ENCODE measurements at regions not wholly inside any gene's neighbourhood (a gene's known extent, or its start where the extent isn't known, plus 50 kb on each side); places are given as distances from the start of the nearest gene placed in this dataset.

DNA sequence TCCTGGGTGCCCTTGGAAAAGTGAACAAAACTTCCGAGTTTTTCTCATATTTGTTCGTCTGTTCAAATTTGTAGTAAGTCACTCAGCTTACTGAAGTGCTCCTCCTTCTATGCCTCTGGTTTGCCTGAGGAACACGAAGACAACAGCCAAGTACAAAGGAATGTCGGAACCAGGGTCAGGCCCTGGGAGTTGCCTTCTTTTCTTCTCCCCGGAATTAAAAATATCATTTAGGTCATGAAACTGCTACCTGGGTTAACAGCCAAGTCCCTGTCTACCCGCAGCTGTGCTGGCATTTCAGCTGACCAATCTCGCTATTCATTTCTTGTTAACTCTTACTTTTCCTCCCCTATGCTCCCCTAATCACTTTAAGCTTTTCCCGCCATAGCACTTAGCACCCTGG lies 137.6 kb upstream of the TEX13D start:
- H3K18ac ChIP-seq (ENCODE audit: low read depth, low read length) = no peak overlapping the region
- H2BK20ac ChIP-seq (ENCODE audit: low read depth, low read length) = no peak overlapping the region
- H3K4me1 ChIP-seq (ENCODE audit: control insufficient read depth, insufficient read depth, low read length) = no peaks in the 10 kb centered on the region
- no peak for TF ChIP-seq NFE2L2 (IDR thresholded peaks at IDR 0.05; ENCODE audit: low read depth, low read length)
- TF ChIP-seq CEBPB (IDR thresholded peaks at IDR 0.05; ENCODE audit: low read depth, low read length) = no peak
- TF ChIP-seq FOS (IDR thresholded peaks at IDR 0.05; ENCODE audit: low read depth, low read length) = no peak
- TF ChIP-seq MAZ (IDR thresholded peaks at IDR 0.05; ENCODE audit: borderline replicate concordance, low read depth, low read length) = no peak
- TF ChIP-seq SMC3 (IDR thresholded peaks at IDR 0.05; ENCODE audit: low read depth, low read length) = no peak
- no peak for TF ChIP-seq POLR2A (IDR thresholded peaks at IDR 0.05; ENCODE audit: low read depth, low read length)
- no peak for TF ChIP-seq MXI1 (IDR thresholded peaks at IDR 0.05; ENCODE audit: borderline replicate concordance, low read depth, low read length)
- TF ChIP-seq, protein P1, sequence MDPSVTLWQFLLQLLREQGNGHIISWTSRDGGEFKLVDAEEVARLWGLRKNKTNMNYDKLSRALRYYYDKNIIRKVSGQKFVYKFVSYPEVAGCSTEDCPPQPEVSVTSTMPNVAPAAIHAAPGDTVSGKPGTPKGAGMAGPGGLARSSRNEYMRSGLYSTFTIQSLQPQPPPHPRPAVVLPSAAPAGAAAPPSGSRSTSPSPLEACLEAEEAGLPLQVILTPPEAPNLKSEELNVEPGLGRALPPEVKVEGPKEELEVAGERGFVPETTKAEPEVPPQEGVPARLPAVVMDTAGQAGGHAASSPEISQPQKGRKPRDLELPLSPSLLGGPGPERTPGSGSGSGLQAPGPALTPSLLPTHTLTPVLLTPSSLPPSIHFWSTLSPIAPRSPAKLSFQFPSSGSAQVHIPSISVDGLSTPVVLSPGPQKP (IDR thresholded peaks at IDR 0.05; ENCODE audit: borderline replicate concordance, low read depth, low read length) = no peak
- TF ChIP-seq, protein P2, sequence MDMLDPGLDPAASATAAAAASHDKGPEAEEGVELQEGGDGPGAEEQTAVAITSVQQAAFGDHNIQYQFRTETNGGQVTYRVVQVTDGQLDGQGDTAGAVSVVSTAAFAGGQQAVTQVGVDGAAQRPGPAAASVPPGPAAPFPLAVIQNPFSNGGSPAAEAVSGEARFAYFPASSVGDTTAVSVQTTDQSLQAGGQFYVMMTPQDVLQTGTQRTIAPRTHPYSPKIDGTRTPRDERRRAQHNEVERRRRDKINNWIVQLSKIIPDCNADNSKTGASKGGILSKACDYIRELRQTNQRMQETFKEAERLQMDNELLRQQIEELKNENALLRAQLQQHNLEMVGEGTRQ (IDR thresholded peaks at IDR 0.05; ENCODE audit: low read depth, low read length) = no peak
- TF ChIP-seq BHLHE40 (IDR thresholded peaks at IDR 0.05; ENCODE audit: low read depth, low read length) = no peak
- no peak for TF ChIP-seq RAD21 (IDR thresholded peaks at IDR 0.05; ENCODE audit: low read length)
- TF ChIP-seq RCOR1 (IDR thresholded peaks at IDR 0.05; ENCODE audit: insufficient replicate concordance, low read length) = no peak
- no peak for TF ChIP-seq MAFK (IDR thresholded peaks at IDR 0.05; ENCODE audit: low read depth, low read length)
- TF ChIP-seq CHD1 (IDR thresholded peaks at IDR 0.05; ENCODE audit: low read depth, low read length) = no peak
- TF ChIP-seq RFX5 (IDR thresholded peaks at IDR 0.05; ENCODE audit: low read depth, low read length) = no peak
- H3K79me1 ChIP-seq (ENCODE audit: low read depth in 1 of 2, low read length in 2 of 2) = no peaks in the 10 kb centered on the region
- H3K27ac ChIP-seq (ENCODE audit: insufficient read depth, low read length) = no peak overlapping the region
- no peak for ATAC-seq (ENCODE audit: low read depth)
- DNase-seq = no peak
- H2BK5ac ChIP-seq (ENCODE audit: low read depth, low read length, poor library complexity, severe bottlenecking) = no peak overlapping the region
- H3K9me3 ChIP-seq (ENCODE audit: control insufficient read depth, insufficient read depth, low read length) = no peaks in the 10 kb centered on the region
- no peak overlapping the region for H3K14ac ChIP-seq (replicated peaks; ENCODE audit: low read depth, low read length)
- no TSS peak for BruUV-seq (replicated peaks)
- no peak overlapping the region for H4K5ac ChIP-seq (ENCODE audit: low read depth, low read length)
- no peaks in the 10 kb centered on the region for H3K36me3 ChIP-seq (ENCODE audit: control insufficient read depth, insufficient read depth, low read length)
- no peak overlapping the region for H4K8ac ChIP-seq (ENCODE audit: low read depth in 2 of 2, low read length in 2 of 2)
- intact Hi-C loops (cut with micrococcal nuclease) = no loop called here
- no peak overlapping the region for H2BK120ac ChIP-seq (ENCODE audit: low read depth, low read length)
- no peak overlapping the region for H3K4me3 ChIP-seq (ENCODE audit: insufficient read depth, low read depth, low read length)
- no peak overlapping the region for H3K9ac ChIP-seq (ENCODE audit: low read depth, low read length)
- ChIA-PET CTCF (no interaction called here), POLR2A (ENCODE audit: unreplicated experiment) (no interaction called here)
- no peak overlapping the region for H2BK15ac ChIP-seq (ENCODE audit: low read depth, low read length)
- H3K4me2 ChIP-seq (ENCODE audit: low read depth, low read length) = no peak overlapping the region
- no peak overlapping the region for H2AK5ac ChIP-seq (ENCODE audit: low read depth, low read length)
- H2AFZ ChIP-seq (replicated peaks; ENCODE audit: low read length, poor library complexity) = no peak overlapping the region
- H4K91ac ChIP-seq (ENCODE audit: insufficient read depth, low read depth, low read length) = no peak overlapping the region
- H4K20me1 ChIP-seq (ENCODE audit: insufficient read depth, low read length) = no peaks in the 10 kb centered on the region
- no peaks in the 10 kb centered on the region for H3K27me3 ChIP-seq (ENCODE audit: control insufficient read depth, insufficient read depth, low read length)
- no peak overlapping the region for H3K4ac ChIP-seq (ENCODE audit: low read depth, low read length)
- no peak overlapping the region for H3K23ac ChIP-seq (ENCODE audit: low read depth, low read length)
- no peaks in the 10 kb centered on the region for H3K9me1 ChIP-seq (ENCODE audit: insufficient read depth, low read length)
- WGBS, 2 experiments (ENCODE audit: extremely low coverage in 2 of 2, insufficient read length in 1 of 2) = 32% methylated on average over 7 of the region's 8 CpGs; no CpG with 5 or more reads in 1 of the 2 experiments
- in situ Hi-C loops (cut with MboI; ENCODE audit: low sequenced_read_pairs) = no loop called here
- no peak overlapping the region for H3K56ac ChIP-seq (ENCODE audit: extremely low read depth, insufficient read depth, low read length)
- dilution Hi-C loops (cut with HindIII; ENCODE audit: low sequenced_read_pairs, unreplicated experiment) = no loop called here
- no peak overlapping the region for H2AK9ac ChIP-seq (replicated peaks; ENCODE audit: low read depth, low read length, poor library complexity)

All from IMR-90 (cell line).